COLO829 (cell line): ENCODE measurements at regions not wholly inside any gene's neighbourhood (a gene's known extent, or its start where the extent isn't known, plus 50 kb on each side); places are given as distances from the start of the nearest gene placed in this dataset.

Source experiments
- DNase-seq: peaks from one replicate; pipeline ENCODE4 v3.0.0; 2012; ENCODE audit warnings: low spot score

- no peak for DNase-seq
Measured at GRCh38 chr20:20992686-20993360, 113.3 kb downstream of the LINC00237 start.

GRCh38 chr20:20992277-20992676, 113.9 kb downstream of the LINC00237 start:
- no peak for DNase-seq

- DNase-seq, result no peak
Measured at GRCh38 chr20:20989081-20989480, 117.1 kb downstream of the LINC00237 start.

- DNase-seq, result no peak
Measured at GRCh38 chr20:20979934-20980333, 126.2 kb downstream of the LINC00237 start.

- no peak for DNase-seq
Measured at GRCh38 chr20:20977786-20978185, 128.4 kb downstream of the LINC00237 start.

GRCh38 chr20:20972490-20972889, 133.7 kb downstream of the LINC00237 start:
- no peak for DNase-seq

- DNase-seq, result no peak
Measured at GRCh38 chr20:20971810-20972209, 134.3 kb downstream of the LINC00237 start.

GRCh38 chr20:20970841-20971240, 135.3 kb downstream of the LINC00237 start:
- DNase-seq, result no peak

- DNase-seq, result no peak
Measured at GRCh38 chr20:20969701-20970280, 136.4 kb downstream of the LINC00237 start.

GRCh38 chr20:20967564-20968184, 138.5 kb downstream of the LINC00237 start:
- DNase-seq, result no peak

GRCh38 chr20:20966171-20966570, 140.0 kb downstream of the LINC00237 start:
- no peak for DNase-seq

GRCh38 chr20:20959031-20959755, 147.0 kb downstream of the LINC00237 start:
- peak; percentile 45 for DNase-seq

- DNase-seq, result no peak
Measured at GRCh38 chr20:20956513-20956931, 149.6 kb downstream of the LINC00237 start.

- DNase-seq, result no peak
Measured at GRCh38 chr20:20955892-20956291, 150.3 kb downstream of the LINC00237 start.

- DNase-seq, result no peak
Measured at GRCh38 chr20:20953738-20954618, 152.2 kb downstream of the LINC00237 start.

GRCh38 chr20:20950620-20951019, 155.5 kb downstream of the LINC00237 start:
- DNase-seq, result no peak

GRCh38 chr20:20946122-20946759, 159.9 kb downstream of the LINC00237 start:
- peak; percentile 33 for DNase-seq

GRCh38 chr20:20941468-20941889, 164.7 kb downstream of the LINC00237 start:
- no peak for DNase-seq

GRCh38 chr20:20939006-20939405, 167.2 kb downstream of the LINC00237 start:
- no peak for DNase-seq

- DNase-seq, result no peak
Measured at GRCh38 chr20:20938599-20938998, 167.6 kb downstream of the LINC00237 start.

GRCh38 chr20:20938131-20938530, 168.0 kb downstream of the LINC00237 start:
- DNase-seq, result no peak
